ENCODE measurements at regions not wholly inside any gene's neighbourhood (a gene's known extent, or its start where the extent isn't known, plus 50 kb on each side); places are given as distances from the start of the nearest gene placed in this dataset.

GRCh38 chr3:22236490-22237270 lies 485.7 kb upstream of the ZNF385D start:
- H3K27me3 ChIP-seq (ENCODE audit: insufficient read depth, low read length) = no peaks in the 10 kb centered on the region
- H3K27ac ChIP-seq (ENCODE audit: low read length) = no peak overlapping the region
- no peak overlapping the region for H3K9ac ChIP-seq (ENCODE audit: low read depth, low read length)
- H3K9me3 ChIP-seq (ENCODE audit: insufficient read depth, low read depth, low read length) = no peaks in the 10 kb centered on the region
- H3K36me3 ChIP-seq (ENCODE audit: insufficient read depth, low read depth, low read length) = no peaks in the 10 kb centered on the region
- H3K4me3 ChIP-seq (ENCODE audit: low read length) = no peak overlapping the region
- no peaks in the 10 kb centered on the region for H3K4me1 ChIP-seq (ENCODE audit: insufficient read depth, low read length)

- no peaks in the 10 kb centered on the region for H3K4me1 ChIP-seq (ENCODE audit: insufficient read depth, low read length)
- H3K27ac ChIP-seq (ENCODE audit: low read length) = no peak overlapping the region
- H3K9ac ChIP-seq (ENCODE audit: low read depth, low read length) = no peak overlapping the region
- no peaks in the 10 kb centered on the region for H3K9me3 ChIP-seq (ENCODE audit: insufficient read depth, low read depth, low read length)
- H3K36me3 ChIP-seq (ENCODE audit: insufficient read depth, low read depth, low read length) = no peaks in the 10 kb centered on the region
- H3K27me3 ChIP-seq (ENCODE audit: insufficient read depth, low read length) = no peaks in the 10 kb centered on the region
- H3K4me3 ChIP-seq (ENCODE audit: low read length) = no peak overlapping the region
Observed at GRCh38 chr3:22239011-22239410, 488.0 kb upstream of the ZNF385D start.

DNA sequence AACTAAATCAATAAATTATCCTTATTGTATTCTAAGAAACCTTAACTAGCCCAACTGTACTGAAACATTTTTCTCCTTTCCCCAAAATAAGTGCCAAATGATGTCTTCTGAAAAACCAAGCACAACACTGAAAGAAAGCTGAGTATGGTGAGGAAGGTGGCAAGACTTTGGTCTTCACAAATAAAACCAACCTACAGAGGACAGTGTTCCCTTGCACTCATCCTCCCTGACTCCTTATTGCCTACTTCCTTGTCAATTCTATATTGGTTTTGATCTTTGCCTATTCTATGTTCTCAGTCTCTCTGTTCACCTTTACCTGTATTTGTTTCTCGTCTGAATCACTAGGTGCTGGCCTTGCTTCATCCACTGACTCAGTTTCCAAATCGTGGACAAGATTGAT lies 490.1 kb upstream of the ZNF385D start:
- Histone ChIP-seq H3K4me3 (ENCODE audit: low read length) (no peak overlapping the region), H3K9me3 (ENCODE audit: insufficient read depth, low read depth, low read length) (no peaks in the 10 kb centered on the region), H3K9ac (ENCODE audit: low read depth, low read length) (no peak overlapping the region), H3K36me3 (ENCODE audit: insufficient read depth, low read depth, low read length) (no peaks in the 10 kb centered on the region), H3K27ac (ENCODE audit: low read length) (no peak overlapping the region), H3K27me3 (ENCODE audit: insufficient read depth, low read length) (no peaks in the 10 kb centered on the region), H3K4me1 (ENCODE audit: insufficient read depth, low read length) (no peaks in the 10 kb centered on the region)

DNA sequence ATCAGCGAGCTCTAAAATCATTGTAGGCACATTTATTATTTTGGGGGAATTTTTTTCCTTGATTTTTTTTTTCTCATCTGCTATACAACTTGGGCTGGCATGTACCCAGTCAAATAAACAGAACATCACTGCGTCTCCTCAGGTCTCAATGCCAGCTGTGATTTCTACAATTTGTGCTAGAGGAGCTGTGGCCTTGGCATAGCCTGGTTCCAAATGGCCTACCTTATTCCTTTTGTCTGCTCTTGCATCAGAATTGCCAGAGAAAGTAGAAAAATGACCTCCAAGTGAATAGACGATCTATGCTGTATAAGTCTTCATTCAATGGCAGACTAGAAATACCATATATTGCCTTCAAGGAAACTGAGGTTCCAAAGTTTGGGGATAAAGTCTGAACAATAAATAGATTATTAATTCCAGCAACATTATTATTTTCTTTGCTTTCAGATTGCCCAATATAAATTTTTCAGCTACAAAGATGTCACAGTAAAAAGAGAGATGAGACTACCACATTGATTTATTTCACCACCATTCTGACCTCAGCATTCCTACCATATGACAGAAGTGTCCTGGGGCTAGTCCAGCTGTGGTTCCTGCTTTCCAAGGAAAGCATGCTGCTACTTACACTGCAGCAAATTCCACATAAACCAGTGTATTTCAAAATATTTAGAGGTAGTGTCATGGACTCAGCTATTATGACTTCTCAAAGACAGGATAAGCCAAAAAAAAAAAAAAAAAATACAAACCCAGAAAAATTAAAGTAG lies 493.9 kb upstream of the ZNF385D start:
- H3K9ac ChIP-seq (ENCODE audit: low read depth, low read length) = no peak overlapping the region
- no peaks in the 10 kb centered on the region for H3K27me3 ChIP-seq (ENCODE audit: insufficient read depth, low read length)
- no peaks in the 10 kb centered on the region for H3K9me3 ChIP-seq (ENCODE audit: insufficient read depth, low read depth, low read length)
- no peaks in the 10 kb centered on the region for H3K4me1 ChIP-seq (ENCODE audit: insufficient read depth, low read length)
- no peaks in the 10 kb centered on the region for H3K36me3 ChIP-seq (ENCODE audit: insufficient read depth, low read depth, low read length)
- no peak overlapping the region for H3K4me3 ChIP-seq (ENCODE audit: low read length)
- H3K27ac ChIP-seq (ENCODE audit: low read length) = no peak overlapping the region

DNA sequence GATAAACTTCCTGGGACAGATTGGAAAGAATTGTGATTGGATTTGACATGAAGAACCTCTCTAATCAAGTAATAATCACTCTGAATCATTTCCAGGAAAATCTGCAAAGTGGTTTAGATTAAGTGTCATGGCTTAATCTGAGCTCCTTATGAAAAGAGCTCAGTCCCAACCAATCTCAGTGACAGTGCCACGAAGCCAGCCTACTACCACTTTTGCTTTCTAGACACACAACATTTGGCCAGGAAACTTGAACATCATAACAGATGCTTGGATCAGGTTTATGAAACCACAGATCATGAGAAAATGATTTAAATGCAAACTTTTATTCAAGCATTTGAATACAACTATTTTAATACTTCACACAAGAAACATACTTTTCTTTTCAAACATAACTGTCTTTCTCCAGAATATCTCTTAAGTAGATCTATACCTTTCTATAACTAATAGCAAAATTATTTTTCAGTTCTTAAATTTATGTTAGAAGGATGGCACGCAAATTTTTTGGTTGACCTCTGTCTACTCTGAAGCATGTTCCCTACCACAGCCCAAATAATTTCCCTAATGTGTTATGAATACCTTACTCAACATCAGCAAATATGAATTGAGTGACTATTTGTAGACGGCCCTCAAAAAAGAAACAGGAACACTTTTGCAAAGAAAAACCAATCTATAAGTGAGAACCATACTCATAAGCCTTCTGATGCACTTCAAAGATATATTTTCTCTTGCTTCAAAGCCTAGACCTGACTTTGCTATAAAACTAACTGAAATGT lies 495.0 kb upstream of the ZNF385D start:
- Histone ChIP-seq H3K27ac (ENCODE audit: low read length) (no peak overlapping the region), H3K9me3 (ENCODE audit: insufficient read depth, low read depth, low read length) (no peaks in the 10 kb centered on the region), H3K27me3 (ENCODE audit: insufficient read depth, low read length) (no peaks in the 10 kb centered on the region), H3K4me3 (ENCODE audit: low read length) (no peak overlapping the region), H3K4me1 (ENCODE audit: insufficient read depth, low read length) (no peaks in the 10 kb centered on the region), H3K9ac (ENCODE audit: low read depth, low read length) (no peak overlapping the region), H3K36me3 (ENCODE audit: insufficient read depth, low read depth, low read length) (no peaks in the 10 kb centered on the region)

GRCh38 chr3:22249658-22250057 lies 498.6 kb upstream of the ZNF385D start:
- Histone ChIP-seq H3K9ac (ENCODE audit: low read depth, low read length) (no peak overlapping the region), H3K4me3 (ENCODE audit: low read length) (no peak overlapping the region), H3K27ac (ENCODE audit: low read length) (no peak overlapping the region), H3K4me1 (ENCODE audit: insufficient read depth, low read length) (no peaks in the 10 kb centered on the region; the same call in 1 of the 2 replicates), H3K36me3 (ENCODE audit: insufficient read depth, low read depth, low read length) (no peaks in the 10 kb centered on the region), H3K9me3 (ENCODE audit: insufficient read depth, low read depth, low read length) (no peaks in the 10 kb centered on the region), H3K27me3 (ENCODE audit: insufficient read depth, low read length) (no peaks in the 10 kb centered on the region)

- no peak overlapping the region for H3K4me3 ChIP-seq (ENCODE audit: low read length)
- no peaks in the 10 kb centered on the region for H3K36me3 ChIP-seq (ENCODE audit: insufficient read depth, low read depth, low read length)
- H3K4me1 ChIP-seq (ENCODE audit: insufficient read depth, low read length) = no peaks in the 10 kb centered on the region; the same call in 1 of the 2 replicates
- H3K27ac ChIP-seq (ENCODE audit: low read length) = no peak overlapping the region
- H3K9me3 ChIP-seq (ENCODE audit: insufficient read depth, low read depth, low read length) = no peaks in the 10 kb centered on the region
- no peaks in the 10 kb centered on the region for H3K27me3 ChIP-seq (ENCODE audit: insufficient read depth, low read length)
- H3K9ac ChIP-seq (ENCODE audit: low read depth, low read length) = no peak overlapping the region
Observed at GRCh38 chr3:22257252-22257651, 506.2 kb upstream of the ZNF385D start.

DNA sequence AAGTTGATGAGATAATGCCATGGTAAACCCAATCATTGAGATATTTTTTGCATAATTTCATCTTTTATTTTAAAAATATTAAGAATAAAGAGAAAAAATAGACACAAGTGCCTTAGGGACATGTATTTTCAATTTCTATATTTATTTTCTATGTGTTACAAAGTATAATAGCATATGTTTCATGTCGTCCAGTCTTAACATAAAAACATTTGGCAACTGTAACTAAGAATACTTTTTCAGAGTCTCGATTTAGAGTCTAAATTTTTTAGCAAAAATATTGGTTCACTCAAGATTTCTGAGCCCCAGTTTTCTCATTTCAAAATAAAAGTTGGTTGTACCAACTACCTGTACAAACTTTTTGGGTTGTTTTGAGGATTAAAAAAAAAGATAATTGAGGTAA lies 511.4 kb upstream of the ZNF385D start:
- no peaks in the 10 kb centered on the region for H3K36me3 ChIP-seq (ENCODE audit: insufficient read depth, low read depth, low read length)
- H3K4me1 ChIP-seq (ENCODE audit: insufficient read depth, low read length) = no peaks in the 10 kb centered on the region
- H3K27ac ChIP-seq (ENCODE audit: low read length) = no peak overlapping the region
- H3K9ac ChIP-seq (ENCODE audit: low read depth, low read length) = no peak overlapping the region
- no peaks in the 10 kb centered on the region for H3K27me3 ChIP-seq (ENCODE audit: insufficient read depth, low read length)
- no peak overlapping the region for H3K4me3 ChIP-seq (ENCODE audit: low read length)
- no peaks in the 10 kb centered on the region for H3K9me3 ChIP-seq (ENCODE audit: insufficient read depth, low read depth, low read length)

- no peaks in the 10 kb centered on the region for H3K4me1 ChIP-seq (ENCODE audit: insufficient read depth, low read length)
- no peak overlapping the region for H3K27ac ChIP-seq (ENCODE audit: low read length)
- H3K27me3 ChIP-seq (ENCODE audit: insufficient read depth, low read length) = no peaks in the 10 kb centered on the region
- H3K9ac ChIP-seq (ENCODE audit: low read depth, low read length) = no peak overlapping the region
- no peaks in the 10 kb centered on the region for H3K9me3 ChIP-seq (ENCODE audit: insufficient read depth, low read depth, low read length)
- H3K36me3 ChIP-seq (ENCODE audit: insufficient read depth, low read depth, low read length) = no peaks in the 10 kb centered on the region
- no peak overlapping the region for H3K4me3 ChIP-seq (ENCODE audit: low read length)
Observed at GRCh38 chr3:22263042-22263441, 512.0 kb upstream of the ZNF385D start.

GRCh38 chr3:22265403-22265802 lies 514.4 kb upstream of the ZNF385D start:
- Histone ChIP-seq H3K9me3 (ENCODE audit: insufficient read depth, low read depth, low read length) (no peaks in the 10 kb centered on the region), H3K4me1 (ENCODE audit: insufficient read depth, low read length) (no peaks in the 10 kb centered on the region), H3K27ac (ENCODE audit: low read length) (no peak overlapping the region), H3K4me3 (ENCODE audit: low read length) (no peak overlapping the region), H3K36me3 (ENCODE audit: insufficient read depth, low read depth, low read length) (no peaks in the 10 kb centered on the region), H3K9ac (ENCODE audit: low read depth, low read length) (no peak overlapping the region), H3K27me3 (ENCODE audit: insufficient read depth, low read length) (no peaks in the 10 kb centered on the region)

DNA sequence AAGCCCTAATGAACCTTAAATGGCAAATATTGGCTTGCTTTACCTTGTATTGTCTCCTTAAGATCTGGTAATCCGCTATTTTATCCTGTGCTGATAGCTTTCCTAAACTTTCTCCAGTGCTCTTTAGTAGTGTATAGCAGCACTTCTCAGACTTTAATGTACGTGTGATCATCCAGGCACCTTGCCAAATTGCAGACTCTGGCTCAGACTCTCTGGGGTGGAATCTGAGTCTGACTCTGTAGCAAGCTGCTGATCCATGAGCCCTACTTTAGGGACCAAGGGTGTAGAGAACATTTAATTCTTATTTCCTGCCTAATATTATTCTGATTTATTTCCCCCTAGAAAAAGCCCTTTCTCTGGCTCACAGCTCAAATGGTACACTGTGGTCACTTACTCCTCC lies 518.8 kb upstream of the ZNF385D start:
- Histone ChIP-seq H3K9me3 (ENCODE audit: insufficient read depth, low read depth, low read length) (no peaks in the 10 kb centered on the region), H3K36me3 (ENCODE audit: insufficient read depth, low read depth, low read length) (no peaks in the 10 kb centered on the region), H3K9ac (ENCODE audit: low read depth, low read length) (no peak overlapping the region), H3K4me3 (ENCODE audit: low read length) (no peak overlapping the region), H3K4me1 (ENCODE audit: insufficient read depth, low read length) (no peaks in the 10 kb centered on the region), H3K27ac (ENCODE audit: low read length) (no peak overlapping the region), H3K27me3 (ENCODE audit: insufficient read depth, low read length) (no peaks in the 10 kb centered on the region)
